AG04449 (cell line): ENCODE measurements at regions not wholly inside any gene's neighbourhood (a gene's known extent, or its start where the extent isn't known, plus 50 kb on each side); places are given as distances from the start of the nearest gene placed in this dataset.

ENCODE experiments used
- CTCF ChIA-PET: fragments of 350-600 bp; formaldehyde crosslinking; extraction: SDS; loops from one replicate; lab custom pipeline; 2021; ENCODE audit warnings: antibody characterized with exemption; lab: Yijun Ruan, JAX
- POLR2A ChIA-PET: fragments of 400-600, 350-600 bp; formaldehyde crosslinking; extraction: SDS; loops from one replicate; lab custom pipeline; 2020; ENCODE audit warnings: antibody characterized with exemption, inconsistent platforms; lab: Yijun Ruan, JAX
- DNase-seq: peaks from one replicate; pipeline ENCODE4 v3.0.0-alpha.2; 2010; ENCODE audit warnings: low read depth, low spot score
- H3K4me3 ChIP-seq: 2 replicates; pipeline ENCODE4 v1.5.1; 2011; ENCODE audit warnings: low read depth, mild to moderate bottlenecking, control low read depth, low read length
- CTCF ChIP-seq: IDR thresholded peaks from one replicate; pipeline ENCODE4 v1.5.1; 2011; ENCODE audit warnings: mild to moderate bottlenecking, moderate library complexity, low read length, control low read depth, inconsistent platforms; ENCODE audit not compliant: insufficient read depth; ENCODE audit errors: missing control alignments

- POLR2A ChIA-PET, result no interaction called here
- DNase-seq, result no peak
- H3K4me3 ChIP-seq, result no peak overlapping the region
- CTCF ChIA-PET, result no interaction called here
- TF ChIP-seq CTCF, result no peak
Measured at GRCh38 chr13:106987427-106987785, 419.5 kb upstream of the ARGLU1 start.

- DNase-seq, result no peak
Measured at GRCh38 chr13:106986687-106987426, 418.9 kb upstream of the ARGLU1 start.

DNA sequence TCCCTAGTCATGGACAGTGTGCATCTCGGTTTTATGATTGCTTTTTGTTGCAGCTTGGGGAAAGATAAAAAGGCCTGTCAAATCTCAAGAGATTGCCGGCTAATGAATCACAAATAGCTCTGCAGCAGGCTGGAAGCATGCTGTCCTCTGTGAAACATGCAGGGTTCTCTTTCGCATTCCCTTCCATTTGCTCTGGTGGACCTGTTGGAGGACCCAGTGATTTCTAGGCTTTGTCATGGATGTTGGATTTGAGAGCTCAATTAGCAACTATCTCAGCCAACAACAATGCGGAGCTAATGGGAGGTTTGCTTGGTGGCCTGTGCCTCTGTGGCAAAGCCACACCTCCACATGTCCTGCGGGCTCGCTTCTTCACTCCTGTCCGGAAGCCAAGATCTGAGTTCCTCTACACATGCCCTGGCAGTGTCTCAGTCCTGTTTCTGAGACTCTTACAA lies 418.1 kb upstream of the ARGLU1 start:
- POLR2A ChIA-PET, result no interaction called here

More at GRCh38 chr13:106986687-106987426, 418.9 kb upstream of the ARGLU1 start:
- CTCF ChIA-PET, result no interaction called here
- TF ChIP-seq CTCF, result no peak
- H3K4me3 ChIP-seq, result no peak overlapping the region
- POLR2A ChIA-PET, result no interaction called here

DNA sequence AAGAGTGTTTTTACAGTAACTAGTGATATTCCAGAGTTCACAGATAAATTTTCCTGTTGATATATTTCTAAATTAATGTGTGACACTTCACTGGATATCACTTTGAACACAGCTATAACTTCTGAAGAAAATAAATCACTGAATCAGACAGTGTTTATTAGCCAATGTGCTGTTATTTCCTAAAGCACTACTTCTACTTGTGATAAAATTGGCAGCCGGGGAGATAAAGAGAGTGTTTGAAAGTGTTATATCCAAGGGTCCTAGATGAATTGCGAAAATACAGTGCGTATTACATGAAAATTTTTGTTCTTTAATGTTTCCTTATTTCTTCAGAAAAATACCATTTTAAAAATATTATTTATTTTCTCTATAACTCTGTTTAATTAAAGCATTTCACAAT lies 417.5 kb upstream of the ARGLU1 start:
- CTCF ChIA-PET, result no interaction called here
- DNase-seq, result no peak

More for the DNA sequence above, 418.1 kb upstream of the ARGLU1 start:
- no peak for DNase-seq
- no peak for TF ChIP-seq CTCF
- CTCF ChIA-PET, result no interaction called here
- H3K4me3 ChIP-seq, result no peak overlapping the region

DNA sequence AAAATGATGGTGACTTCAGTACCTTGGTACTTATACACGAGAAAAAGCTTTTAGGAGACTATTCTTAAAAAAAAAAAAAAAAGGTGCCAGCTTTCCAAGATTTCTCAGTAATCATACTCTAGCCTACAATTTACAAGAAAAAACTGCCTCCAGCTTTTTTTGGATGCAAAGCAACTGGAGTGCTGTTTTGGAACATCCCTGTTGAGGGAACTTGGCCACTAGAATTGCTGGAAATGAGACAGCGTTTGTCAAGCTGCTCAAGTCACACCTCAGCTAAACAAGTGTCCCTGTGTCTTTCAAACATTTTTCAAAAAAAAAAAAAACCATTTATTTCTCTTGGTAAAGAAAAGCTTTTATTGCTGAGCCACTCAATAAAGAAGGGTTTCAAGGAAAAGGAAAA lies 413.1 kb upstream of the ARGLU1 start:
- POLR2A ChIA-PET, result no interaction called here
- CTCF ChIA-PET, result no interaction called here
- DNase-seq, result no peak
- no peak overlapping the region for H3K4me3 ChIP-seq
- no peak for TF ChIP-seq CTCF

More for the DNA sequence above, 417.5 kb upstream of the ARGLU1 start:
- TF ChIP-seq CTCF, result no peak
- POLR2A ChIA-PET, result no interaction called here
- H3K4me3 ChIP-seq, result no peak overlapping the region

DNA sequence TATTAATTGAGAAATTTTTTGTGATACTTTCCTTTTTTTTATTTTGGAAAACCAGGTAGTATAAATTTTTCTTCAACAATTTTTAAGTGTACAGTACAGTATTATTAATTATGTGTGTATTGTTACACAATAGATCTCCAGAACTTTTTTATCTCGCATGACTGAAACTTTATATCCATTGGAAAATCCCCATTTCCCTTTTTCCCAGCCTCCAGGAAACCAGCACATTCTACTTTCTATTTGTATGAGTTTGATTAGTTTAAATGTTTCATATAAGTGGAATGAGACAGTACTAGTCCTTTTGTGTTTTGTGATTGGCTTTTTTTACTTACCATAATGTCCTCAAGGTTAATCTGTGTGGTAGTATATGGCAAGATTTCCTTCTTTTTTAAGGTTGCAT lies 399.5 kb upstream of the ARGLU1 start:
- ChIA-PET POLR2A (no interaction called here), CTCF (no interaction called here)
- no peak for DNase-seq
- no peak for TF ChIP-seq CTCF
- H3K4me3 ChIP-seq, result no peak overlapping the region
